22Rv1 (cell line): ENCODE measurements at regions not wholly inside any gene's neighbourhood (a gene's known extent, or its start where the extent isn't known, plus 50 kb on each side); places are given as distances from the start of the nearest gene placed in this dataset.
"Not testable (repeated sequence)": the region's sequence is repeated elsewhere in the genome, so short reads cannot be mapped to it uniquely, and the experiment has no call there.

Experiments
- CTCF ChIP-seq: fragments of 450-650 bp; IDR thresholded peaks from 2 replicates; pipeline ENCODE4 v1.5.1; 2017; ENCODE audit warnings: mild to moderate bottlenecking
- ZFX ChIP-seq: fragments of 450-650 bp; IDR thresholded peaks from 2 replicates; pipeline ENCODE4 v1.6.1; 2017; ENCODE audit warnings: antibody characterized with exemption, borderline replicate concordance

DNA sequence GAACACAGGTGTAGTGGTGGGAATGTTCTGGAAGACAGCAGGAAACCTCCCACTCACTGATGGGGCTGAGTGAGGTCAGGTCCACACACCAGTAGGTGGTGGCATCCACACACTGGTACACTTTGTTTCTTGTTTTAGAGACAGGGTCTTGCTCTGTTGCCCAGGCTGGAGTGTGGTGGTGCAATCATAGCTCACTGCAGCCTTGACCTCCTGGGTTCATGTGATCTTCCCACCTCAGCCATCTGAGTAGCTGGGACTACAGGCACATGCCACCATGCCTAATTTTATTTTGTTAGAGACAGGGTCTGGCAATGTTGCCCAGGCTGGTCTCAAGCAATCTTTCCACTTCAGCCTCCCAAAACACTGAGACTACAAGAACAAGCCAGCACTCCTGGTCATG is 140.9 kb downstream of the TBC1D2B start:
- not testable (repeated sequence) for TF ChIP-seq CTCF, ZFX
